Stimulated activated naive CD4-positive, alpha-beta T cell treated with Interleukin-2 at 50 U/mL for 16 hours (primary cell): ENCODE measurements at regions not wholly inside any gene's neighbourhood (a gene's known extent, or its start where the extent isn't known, plus 50 kb on each side); places are given as distances from the start of the nearest gene placed in this dataset.

ENCODE experiments used
- DNase-seq: peaks from one replicate; lab custom pipeline; 2025; lab: John Stamatoyannopoulos, UW

GRCh38 chr15:46858150-46858549, 859.2 kb upstream of the SEMA6D start:
- DNase-seq, result no peak

GRCh38 chr15:46861796-46862195, 855.5 kb upstream of the SEMA6D start:
- DNase-seq, result no peak

GRCh38 chr15:46865155-46865554, 852.1 kb upstream of the SEMA6D start:
- DNase-seq, result no peak

- DNase-seq, result no peak
Observed at GRCh38 chr15:46872286-46872980, 844.9 kb upstream of the SEMA6D start.

GRCh38 chr15:46872981-46873330, 844.3 kb upstream of the SEMA6D start:
- DNase-seq, result no peak

- DNase-seq, result no peak
Observed at GRCh38 chr15:46879032-46879770, 838.1 kb upstream of the SEMA6D start.

GRCh38 chr15:46880791-46881190, 836.5 kb upstream of the SEMA6D start:
- DNase-seq, result no peak

GRCh38 chr15:46892621-46893160, 824.6 kb upstream of the SEMA6D start:
- DNase-seq, result no peak

GRCh38 chr15:46894644-46895043, 822.7 kb upstream of the SEMA6D start:
- DNase-seq, result no peak

GRCh38 chr15:46897266-46897665, 820.0 kb upstream of the SEMA6D start:
- no peak for DNase-seq

GRCh38 chr15:46901001-46901400, 816.3 kb upstream of the SEMA6D start:
- DNase-seq, result no peak

GRCh38 chr15:46917721-46918252, 799.5 kb upstream of the SEMA6D start:
- DNase-seq, result no peak

- no peak for DNase-seq
Observed at GRCh38 chr15:46918462-46919140, 798.7 kb upstream of the SEMA6D start.

GRCh38 chr15:46921891-46922290, 795.4 kb upstream of the SEMA6D start:
- DNase-seq, result no peak

GRCh38 chr15:46930426-46930825, 786.9 kb upstream of the SEMA6D start:
- no peak for DNase-seq

- DNase-seq, result no peak
Observed at GRCh38 chr15:46933332-46933731, 784.0 kb upstream of the SEMA6D start.

- DNase-seq, result no peak
Observed at GRCh38 chr15:46934851-46935250, 782.5 kb upstream of the SEMA6D start.

- no peak for DNase-seq
Observed at GRCh38 chr15:46938169-46938568, 779.1 kb upstream of the SEMA6D start.

- DNase-seq, result no peak
Observed at GRCh38 chr15:46941241-46941640, 776.1 kb upstream of the SEMA6D start.

- no peak for DNase-seq
Observed at GRCh38 chr15:46946953-46947352, 770.4 kb upstream of the SEMA6D start.

GRCh38 chr15:46955576-46955975, 761.7 kb upstream of the SEMA6D start:
- DNase-seq, result no peak

GRCh38 chr15:46956456-46956855, 760.8 kb upstream of the SEMA6D start:
- no peak for DNase-seq

- DNase-seq, result no peak
Observed at GRCh38 chr15:46956881-46957280, 760.4 kb upstream of the SEMA6D start.
